Left renal cortex interstitium (tissue), 4 donors: ENCODE measurements at regions not wholly inside any gene's neighbourhood (a gene's known extent, or its start where the extent isn't known, plus 50 kb on each side); places are given as distances from the start of the nearest gene placed in this dataset.
"Not testable (repeated sequence)": the region's sequence is repeated elsewhere in the genome, so short reads cannot be mapped to it uniquely, and the experiment has no call there.

ENCODE experiments used
- DNase-seq, 4 donors: peaks; one replicate each; pipeline ENCODE4 v3.0.0-alpha.2; 2013; ENCODE audit warnings: low read depth in 4 of 4, low spot score in 2 of 4, missing footprints in 1 of 4

DNA sequence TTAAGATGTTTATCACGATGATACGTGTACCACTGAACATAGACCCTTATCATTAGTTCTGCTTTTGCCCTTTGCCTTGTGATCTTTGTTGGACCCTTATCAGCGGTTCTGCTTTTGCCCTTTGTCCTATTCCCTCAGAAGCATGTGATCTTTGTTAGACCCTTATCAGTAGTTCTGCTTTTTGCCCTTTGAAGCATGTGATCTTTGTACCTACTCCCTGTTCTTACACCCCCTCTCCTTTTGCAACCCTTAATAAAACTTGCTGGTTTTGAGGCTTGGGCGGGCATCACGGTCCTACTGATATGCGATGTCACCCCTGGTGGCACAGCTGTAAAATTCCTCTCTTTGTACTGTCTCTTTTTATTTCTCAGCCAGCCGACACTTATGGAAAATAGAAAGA, 117.0 kb downstream of the SDHAF3 start:
- DNase-seq = not testable (repeated sequence)

GRCh38 chr7:97246317-97246716, 128.8 kb downstream of the SDHAF3 start:
- no peak for DNase-seq

DNA sequence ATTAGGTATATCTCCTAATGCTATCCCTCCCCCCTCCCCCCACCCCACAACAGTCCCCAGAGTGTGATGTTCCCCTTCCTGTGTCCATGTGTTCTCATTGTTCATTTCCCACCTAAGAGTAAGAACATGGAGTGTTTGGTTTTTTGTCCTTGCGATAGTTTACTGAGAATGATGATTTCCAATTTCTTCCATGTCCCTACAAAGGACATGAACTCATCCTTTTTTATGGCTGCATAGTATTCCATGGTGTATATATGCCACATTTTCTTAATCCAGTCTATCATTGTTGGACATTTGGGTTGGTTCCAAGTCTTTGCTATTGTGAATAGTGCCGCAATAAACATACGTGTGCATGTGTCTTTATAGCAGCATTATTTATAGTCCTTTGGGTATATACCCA, 140.7 kb downstream of the SDHAF3 start:
- DNase-seq = not testable (repeated sequence)

GRCh38 chr7:97269741-97270140, 152.2 kb downstream of the SDHAF3 start:
- no peak for DNase-seq

DNA sequence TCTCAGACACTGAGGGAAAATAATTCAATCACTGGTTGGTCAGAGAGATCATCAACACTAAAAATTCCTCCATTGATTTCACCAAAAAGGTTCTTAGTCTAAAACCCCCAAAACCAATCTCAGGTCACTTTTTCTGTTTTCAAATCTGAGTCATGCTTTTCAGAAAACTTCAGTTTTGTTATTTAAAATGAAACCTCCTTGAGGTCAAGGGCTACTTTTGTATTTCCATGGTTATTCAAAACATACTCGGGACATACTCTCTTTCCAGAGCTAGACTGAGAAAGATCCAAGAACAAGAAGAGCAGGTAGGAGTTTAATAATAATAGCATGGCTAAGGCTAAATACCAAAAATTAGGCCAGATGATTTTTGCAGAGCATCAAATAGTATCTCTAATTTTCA, 152.8 kb downstream of the SDHAF3 start:
- no peak for DNase-seq

DNA sequence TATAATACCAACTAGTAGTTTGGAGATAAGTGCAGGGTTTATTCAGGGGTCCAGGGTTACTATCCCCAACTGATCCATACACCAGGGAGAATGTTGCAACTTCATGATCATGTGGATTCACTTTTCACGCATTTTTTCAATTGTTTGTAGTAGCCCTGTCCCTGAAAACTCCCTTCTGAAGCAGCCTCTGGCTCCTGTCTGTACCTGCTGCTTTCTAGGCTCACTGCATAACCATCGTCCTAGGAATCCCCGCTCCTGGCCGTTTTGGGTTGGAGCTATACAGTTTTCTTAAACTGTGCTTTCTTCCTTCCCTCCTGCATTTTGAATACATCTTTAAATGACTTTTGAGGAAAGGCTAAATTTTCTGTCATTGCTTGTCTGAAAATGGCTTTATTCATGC, 154.1 kb downstream of the SDHAF3 start:
- no peak for DNase-seq

DNA sequence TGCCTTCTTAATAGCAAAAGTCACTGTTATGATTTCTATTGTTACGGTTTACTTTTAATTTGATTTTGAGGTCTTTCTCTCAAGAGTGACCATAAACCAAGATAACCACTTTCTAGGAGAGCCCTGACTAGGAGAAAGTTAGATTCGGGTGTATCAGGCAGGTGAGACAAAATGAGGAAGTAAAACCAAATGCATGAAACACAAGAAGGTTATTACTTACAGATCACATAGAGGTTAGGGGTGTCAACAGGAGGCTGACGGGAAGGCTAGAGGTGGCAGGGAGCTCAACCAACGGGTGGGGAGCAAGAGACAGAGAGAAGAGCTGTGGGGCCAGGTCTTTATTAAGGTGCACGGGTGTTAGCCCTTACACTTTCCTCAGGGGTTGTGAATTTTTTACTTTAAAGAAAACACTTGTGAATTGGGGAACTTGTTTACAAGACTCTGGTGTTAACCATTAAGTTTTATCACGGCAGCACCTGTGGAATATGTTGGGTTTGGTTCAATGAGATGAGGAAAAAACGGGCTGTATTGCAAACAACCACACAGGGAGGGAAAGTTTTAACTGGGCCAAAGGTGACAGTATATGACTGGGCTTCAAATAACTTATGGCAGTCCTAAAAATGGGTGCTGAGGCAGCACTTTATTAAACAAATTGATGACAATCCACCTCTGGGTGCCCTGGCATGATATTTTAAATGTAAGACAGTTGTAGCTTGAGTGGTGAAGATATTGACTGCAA, 154.9 kb downstream of the SDHAF3 start:
- no peak for DNase-seq

GRCh38 chr7:97275475-97275874, 158.0 kb downstream of the SDHAF3 start:
- DNase-seq = no peak

DNA sequence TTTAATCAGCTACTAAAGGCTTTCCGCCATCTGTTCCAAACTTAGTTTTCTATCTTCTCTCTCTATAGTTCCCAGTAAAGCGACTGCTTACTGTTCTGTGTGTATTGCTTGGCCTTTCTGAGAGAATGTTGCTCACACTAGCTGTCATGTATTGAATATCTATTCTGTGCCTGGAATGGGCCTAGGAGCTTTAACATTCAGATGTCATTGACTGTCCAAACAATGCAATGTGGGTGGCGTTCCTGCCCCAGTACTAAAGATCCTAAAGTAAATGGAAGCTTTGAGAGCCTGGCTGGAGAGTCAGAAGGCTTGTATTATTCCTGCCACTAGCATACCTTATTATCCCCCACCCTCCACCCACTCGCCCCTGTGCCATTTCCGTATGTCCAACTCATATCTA, 163.5 kb downstream of the SDHAF3 start:
- no peak for DNase-seq

DNA sequence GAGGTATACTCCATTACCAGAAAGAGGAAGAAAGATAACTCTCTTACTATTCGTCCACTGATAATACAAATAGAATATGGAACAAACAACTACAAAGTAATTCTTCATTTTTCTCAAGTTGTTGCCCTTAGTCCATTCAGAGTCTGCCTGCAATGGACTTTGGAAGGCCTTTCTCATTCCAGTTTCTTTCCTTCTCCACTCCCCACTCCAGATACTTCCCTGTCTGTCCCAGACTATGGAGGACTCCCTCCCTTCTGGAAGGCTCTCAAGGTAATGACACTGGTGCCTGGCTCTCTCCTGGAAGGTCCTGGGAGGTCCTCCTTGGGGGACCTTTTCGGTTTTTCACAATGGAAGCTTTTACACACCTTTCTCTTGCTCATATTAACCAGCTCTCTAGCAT, 167.8 kb downstream of the SDHAF3 start:
- DNase-seq = no peak

GRCh38 chr7:97293031-97293430, 175.5 kb downstream of the SDHAF3 start:
- no peak for DNase-seq

DNA sequence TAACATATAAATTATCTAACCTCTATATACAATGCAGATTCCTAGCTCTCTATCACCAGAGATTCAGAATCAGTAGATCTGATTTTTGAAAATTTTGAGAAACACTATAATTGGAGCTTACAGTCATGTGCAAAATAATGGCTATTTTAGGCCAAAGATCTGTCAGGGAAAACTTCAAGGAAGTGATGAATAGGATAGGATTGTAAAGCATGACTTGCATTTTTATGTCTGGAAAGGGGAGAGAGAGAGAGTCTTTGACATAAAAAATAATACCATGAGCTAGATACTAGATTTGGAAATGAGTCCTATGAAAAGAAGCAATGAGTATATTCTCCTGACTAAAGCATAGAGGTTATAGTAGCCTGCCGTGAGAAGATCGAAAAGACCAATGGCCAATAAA, 181.1 kb downstream of the SDHAF3 start:
- no peak for DNase-seq

DNA sequence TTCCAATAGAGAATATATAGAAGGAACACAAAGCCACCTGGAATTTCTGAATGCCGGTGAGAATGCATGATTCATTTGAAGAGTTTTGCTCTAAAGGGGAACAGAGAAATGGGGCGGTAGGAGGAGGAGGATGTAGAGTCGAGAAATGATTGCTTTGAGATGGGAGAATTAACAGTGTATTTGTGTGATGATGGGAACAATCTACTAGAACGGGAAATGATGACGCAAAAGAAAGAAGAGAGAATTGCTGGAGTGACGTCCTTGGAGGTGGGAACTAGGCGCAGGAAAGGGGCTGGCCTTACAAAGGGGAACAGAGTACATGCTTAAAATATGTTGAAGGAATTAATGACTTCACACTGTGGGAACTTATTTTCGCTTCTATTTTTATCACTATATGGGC, 188.1 kb downstream of the SDHAF3 start:
- DNase-seq = no peak

GRCh38 chr7:97307521-97308108, 190.1 kb downstream of the SDHAF3 start:
- DNase-seq = no peak

- DNase-seq = no peak
These were observed 196.4 kb downstream of the SDHAF3 start for GRCh38 chr7:97313900-97314299.

GRCh38 chr7:97317575-97317974, 200.1 kb downstream of the SDHAF3 start:
- no peak for DNase-seq

DNA sequence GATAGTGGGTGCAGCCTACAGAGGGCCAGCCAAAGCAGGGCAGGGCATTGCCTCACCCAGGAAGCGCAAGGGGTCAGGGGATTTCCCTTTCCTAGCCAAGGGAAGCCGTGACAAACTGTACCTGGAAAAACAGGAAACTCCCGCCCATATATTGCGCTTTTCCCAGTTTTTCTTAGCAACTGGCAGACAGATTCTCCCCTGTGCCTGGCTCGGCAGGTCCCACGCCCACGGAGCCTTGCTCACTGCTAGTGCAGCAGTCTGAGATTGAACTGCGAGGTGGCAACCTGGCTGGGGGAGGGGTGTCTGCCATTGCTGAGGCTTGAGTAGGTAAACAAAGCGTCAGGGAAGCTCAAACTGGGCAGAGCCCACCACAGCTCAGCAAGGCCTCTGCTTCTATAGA, 212.4 kb downstream of the SDHAF3 start:
- not testable (repeated sequence) for DNase-seq

- DNase-seq = no peak
These were observed 220.4 kb downstream of the SDHAF3 start for GRCh38 chr7:97337849-97338248.

DNA sequence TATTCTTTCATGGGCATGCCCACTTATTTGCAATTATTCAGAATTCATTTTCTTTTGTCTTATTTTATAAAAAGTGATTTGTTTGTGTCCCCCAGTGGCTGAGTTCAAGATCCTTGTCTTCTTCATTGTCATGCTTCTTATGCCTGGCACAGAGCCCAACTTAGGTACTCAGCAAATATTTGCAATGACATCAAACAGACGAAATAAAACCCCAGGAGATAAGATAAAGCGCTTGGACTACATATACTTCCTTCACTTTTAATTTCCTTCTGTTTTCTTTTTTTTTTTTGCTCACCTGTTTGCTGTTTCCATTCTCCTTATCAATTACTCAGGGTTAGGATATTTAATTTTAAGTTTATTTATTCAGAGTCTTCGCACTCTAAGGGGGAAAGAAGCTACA, 225.0 kb downstream of the SDHAF3 start:
- DNase-seq = no peak

- DNase-seq = no peak
These were observed 228.9 kb downstream of the SDHAF3 start for GRCh38 chr7:97346349-97346748.

- no peak for DNase-seq
These were observed 234.0 kb downstream of the SDHAF3 start for GRCh38 chr7:97351488-97351887.

- no peak for DNase-seq
These were observed 240.0 kb downstream of the SDHAF3 start for GRCh38 chr7:97357459-97357858.

DNA sequence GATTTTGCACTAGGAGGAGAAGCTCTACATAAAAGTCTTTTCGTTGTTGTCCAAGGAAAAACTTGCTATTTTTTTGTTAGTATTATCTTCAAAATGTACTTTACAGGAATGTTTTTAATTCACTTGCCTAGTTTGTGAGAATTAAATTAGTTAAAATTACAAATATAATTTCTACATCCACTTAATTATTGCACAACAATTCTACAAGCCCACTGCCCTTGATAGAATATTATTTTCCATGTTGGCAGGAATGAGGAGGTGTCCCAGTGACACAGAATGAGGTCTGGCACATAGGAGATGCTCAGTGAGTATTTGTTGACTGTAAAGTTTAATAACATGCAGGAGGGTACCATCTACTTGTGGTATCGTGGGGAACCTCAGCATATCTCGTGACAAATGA, 255.4 kb downstream of the SDHAF3 start:
- no peak for DNase-seq
